LoVo (cell line): ENCODE measurements at regions not wholly inside any gene's neighbourhood (a gene's known extent, or its start where the extent isn't known, plus 50 kb on each side); places are given as distances from the start of the nearest gene placed in this dataset.
"Not testable (repeated sequence)": the region's sequence is repeated elsewhere in the genome, so short reads cannot be mapped to it uniquely, and the experiment has no call there.

Experiments
- DNase-seq: peaks from one replicate; pipeline ENCODE4 v3.0.0-alpha.2; 2016; ENCODE audit warnings: low spot score

- DNase-seq, result no peak
Observed at GRCh38 chr10:56298941-56299340, 62.1 kb downstream of the ZWINT start.

- DNase-seq, result no peak
Observed at GRCh38 chr10:56296618-56297017, 64.4 kb downstream of the ZWINT start.

DNA sequence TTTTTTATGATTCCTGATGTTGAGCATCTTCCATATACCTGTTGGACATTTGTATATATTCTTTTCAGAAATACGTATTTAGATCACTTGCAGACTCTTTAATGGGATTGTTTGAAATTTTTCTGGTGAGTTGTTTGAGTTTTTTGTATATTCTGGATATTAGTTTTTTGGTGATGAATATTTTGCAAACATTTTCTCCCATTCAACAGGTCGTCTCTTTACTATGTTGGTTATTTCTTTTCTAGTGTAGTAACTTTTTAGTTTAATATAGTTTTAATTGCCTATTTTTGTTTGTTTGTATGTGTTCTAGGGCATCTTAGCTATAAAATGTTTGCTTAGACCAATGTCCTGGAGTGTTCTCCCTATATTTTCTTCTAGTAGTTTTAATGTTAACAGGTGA lies 72.7 kb downstream of the ZWINT start:
- DNase-seq, result no peak

DNA sequence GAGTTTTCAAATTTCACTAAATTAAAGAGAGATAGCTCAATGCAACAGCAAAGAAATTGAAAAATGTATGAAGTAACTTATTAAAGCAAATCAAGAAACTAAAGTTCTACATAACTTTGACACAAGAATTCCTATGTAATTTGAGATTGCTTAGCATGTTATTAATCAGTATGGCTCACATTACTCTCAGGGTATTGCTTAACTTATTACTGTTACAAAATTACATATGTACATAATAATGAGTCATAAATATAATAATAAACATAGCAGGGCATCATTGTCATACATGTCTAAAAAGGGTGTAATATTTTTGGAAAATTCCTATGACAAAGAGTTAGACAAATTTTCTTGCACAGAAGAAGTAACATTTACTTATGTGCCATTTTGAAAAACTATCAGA lies 75.0 kb downstream of the ZWINT start:
- no peak for DNase-seq

- no peak for DNase-seq
Observed at GRCh38 chr10:56279270-56279669, 81.8 kb downstream of the ZWINT start.

GRCh38 chr10:56269181-56269580 lies 91.9 kb downstream of the ZWINT start:
- no peak for DNase-seq

- DNase-seq, result no peak
Observed at GRCh38 chr10:56266120-56266519, 94.9 kb downstream of the ZWINT start.

GRCh38 chr10:56258991-56259390 lies 102.1 kb downstream of the ZWINT start:
- DNase-seq, result no peak

- DNase-seq, result no peak
Observed at GRCh38 chr10:56258378-56258777, 102.7 kb downstream of the ZWINT start.

- no peak for DNase-seq
Observed at GRCh38 chr10:56255298-56255697, 105.8 kb downstream of the ZWINT start.

- no peak for DNase-seq
Observed at GRCh38 chr10:56240471-56240870, 120.6 kb downstream of the ZWINT start.

DNA sequence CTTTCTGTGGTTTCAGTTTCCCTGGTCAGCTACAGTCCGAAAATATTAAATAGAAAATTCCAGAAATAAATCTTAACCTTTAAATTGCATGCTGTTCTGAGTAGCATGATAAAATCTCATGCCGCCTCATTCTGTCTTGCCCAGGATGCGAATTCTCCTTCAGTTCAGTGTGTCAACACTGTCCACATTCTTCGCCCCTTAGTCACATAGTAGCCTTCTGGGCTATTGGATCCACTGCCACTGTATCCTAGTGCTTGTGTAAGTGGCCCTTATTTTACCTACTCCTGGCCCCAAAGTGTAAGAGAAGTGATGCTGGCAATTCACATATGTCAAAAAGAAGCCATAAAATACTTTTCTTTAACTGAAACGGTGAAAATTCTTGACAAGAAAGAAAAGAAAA lies 129.6 kb downstream of the ZWINT start:
- DNase-seq, result no peak

GRCh38 chr10:56222237-56222636 lies 138.8 kb downstream of the ZWINT start:
- DNase-seq, result no peak

- DNase-seq, result no peak
Observed at GRCh38 chr10:56212951-56213350, 148.1 kb downstream of the ZWINT start.

DNA sequence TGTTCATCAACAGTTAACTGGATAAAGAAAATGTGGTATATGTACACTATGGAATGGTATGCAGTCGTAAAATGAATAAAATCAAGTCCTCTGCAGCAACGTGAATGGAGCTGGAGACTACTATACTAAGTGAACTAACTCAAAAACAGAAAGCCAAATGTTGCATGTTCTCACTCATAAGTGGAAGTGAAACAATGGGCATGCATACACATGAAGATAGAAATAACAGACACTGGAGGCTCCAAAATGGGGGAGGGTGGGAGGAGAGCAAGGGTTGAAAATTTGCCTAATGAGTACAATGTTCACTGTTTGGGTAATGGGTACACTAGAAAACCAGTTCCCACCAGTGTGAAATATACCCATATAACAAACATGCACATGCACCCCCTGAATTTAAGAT lies 179.5 kb downstream of the ZWINT start:
- DNase-seq, result no peak

- no peak for DNase-seq
Observed at GRCh38 chr10:56178210-56178609, 182.8 kb downstream of the ZWINT start.

DNA sequence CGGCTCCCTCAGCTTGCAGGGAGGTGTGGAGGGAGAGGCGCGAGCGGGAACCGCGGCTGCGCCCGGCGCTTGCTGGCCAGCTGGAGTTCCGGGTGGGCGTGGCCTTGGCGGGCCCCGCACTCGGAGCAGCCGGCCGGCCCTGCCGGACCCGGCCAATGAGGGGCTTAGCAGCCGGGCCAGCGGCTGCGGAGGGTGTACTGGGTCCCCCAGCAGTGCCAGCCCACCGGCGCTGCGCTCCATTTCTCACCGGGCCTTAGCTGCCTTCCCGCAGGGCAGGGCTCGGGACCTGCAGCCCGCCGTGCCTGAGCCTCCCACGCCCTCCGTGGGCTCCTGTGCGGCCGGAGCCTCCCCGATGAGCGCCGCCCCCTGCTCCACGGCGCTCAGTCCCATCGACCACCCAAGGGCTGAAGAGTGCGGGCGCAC lies 206.0 kb downstream of the ZWINT start:
- DNase-seq, result not testable (repeated sequence)

GRCh38 chr10:56146806-56147205 lies 214.3 kb downstream of the ZWINT start:
- DNase-seq, result no peak

GRCh38 chr10:56142092-56142728 lies 218.8 kb downstream of the ZWINT start:
- DNase-seq, result no peak

DNA sequence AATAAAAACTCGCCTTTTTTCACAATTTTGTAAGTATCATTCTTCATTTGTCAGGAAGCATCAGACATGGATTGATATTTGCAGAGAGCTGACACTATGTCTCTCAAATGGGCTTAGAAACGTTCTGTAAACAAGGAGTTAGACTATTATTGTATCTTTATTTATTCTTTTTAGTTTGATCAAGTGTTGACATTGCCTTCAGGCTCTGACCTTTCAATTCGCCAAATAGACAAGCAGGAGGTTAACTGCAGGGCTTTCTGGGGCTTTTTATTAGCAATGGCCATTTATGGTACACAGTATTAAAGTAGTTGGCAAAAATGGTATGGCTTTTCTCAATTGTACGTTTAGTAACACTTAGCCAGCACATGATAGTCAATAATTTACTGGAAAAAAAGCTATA lies 221.7 kb downstream of the ZWINT start:
- DNase-seq, result no peak

GRCh38 chr10:56135828-56136227 lies 225.2 kb downstream of the ZWINT start:
- no peak for DNase-seq

DNA sequence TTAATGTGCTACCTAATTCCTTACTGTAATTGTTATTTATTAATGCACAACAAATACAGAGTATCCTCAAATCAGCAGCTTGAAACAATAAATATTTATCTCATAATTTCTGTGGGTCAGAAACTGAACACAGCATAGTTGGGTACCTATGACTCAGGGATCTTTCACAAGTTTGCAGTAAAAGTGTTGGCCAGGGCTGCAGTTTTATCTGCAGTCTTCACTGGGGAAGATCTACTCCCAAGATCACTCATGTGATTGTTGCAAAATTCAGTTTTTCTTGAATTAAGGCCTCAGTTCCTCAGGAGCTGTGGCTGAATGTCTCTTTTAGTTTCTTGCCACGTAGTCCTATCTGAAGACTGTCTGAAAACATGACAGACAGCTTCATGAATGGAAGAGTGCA lies 237.8 kb downstream of the ZWINT start:
- DNase-seq, result no peak

DNA sequence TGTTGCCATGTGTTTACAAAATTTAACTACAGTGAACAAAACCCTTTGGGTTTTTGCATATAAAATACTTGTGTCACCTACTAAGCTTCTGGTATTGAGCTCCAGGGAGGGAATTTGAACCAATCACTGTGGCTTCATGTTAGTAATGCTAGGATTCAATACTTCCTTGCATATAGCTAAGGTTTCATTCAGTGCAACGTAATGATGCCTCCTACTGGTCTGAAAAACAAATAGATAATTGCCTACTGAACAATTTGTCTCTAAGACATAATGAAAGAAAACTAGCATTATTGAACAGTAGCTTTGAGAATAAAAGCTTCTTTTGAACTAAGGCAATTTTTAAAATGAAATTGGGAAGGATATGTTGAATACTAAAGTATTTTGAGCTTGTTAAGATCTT lies 244.4 kb downstream of the ZWINT start:
- DNase-seq, result no peak

GRCh38 chr10:56109454-56109853 lies 251.6 kb downstream of the ZWINT start:
- no peak for DNase-seq

GRCh38 chr10:56104923-56105322 lies 256.1 kb downstream of the ZWINT start:
- DNase-seq, result no peak
